H1 (cell line): ENCODE measurements at regions not wholly inside any gene's neighbourhood (a gene's known extent, or its start where the extent isn't known, plus 50 kb on each side); places are given as distances from the start of the nearest gene placed in this dataset.

Experiments
- CTCF ChIA-PET: fragments of 300-600 bp; sonication (Branson Sonifier 250); formaldehyde crosslinking; loops from one replicate; lab custom pipeline; 2021; ENCODE audit not compliant: partially characterized antibody; lab: Charles Lee
- POLR2A ChIA-PET: fragments of 300-600 bp; sonication (Branson Sonifier 250); formaldehyde crosslinking; loops from one replicate; lab custom pipeline; 2021; ENCODE audit warnings: inconsistent platforms; ENCODE audit not compliant: partially characterized antibody; lab: Charles Lee
- DNase-seq, 2 experiments: peaks; one replicate each; pipeline versions ENCODE4 v3.0.0 to v3.0.0-alpha.2; 2010 to 2022; ENCODE audit warnings: low spot score in 2 of 2, low read depth in 1 of 2, mixed read lengths in 1 of 2
- FAIRE-seq: peaks from 2 replicates; lab custom pipeline; 2011; peaks lifted over from hg19 to GRCh38; lab: Jason Lieb, UNC
- H2AFZ ChIP-seq: 2 replicates; pipeline ENCODE4 v1.8.1; 2012; ENCODE audit warnings: low read length, inconsistent platforms
- H2AK5ac ChIP-seq: 2 replicates; pipeline ENCODE4 v1.6.1; 2013; ENCODE audit warnings: low read depth, low read length
- H2BK120ac ChIP-seq: replicated peaks from 2 replicates; pipeline ENCODE3; 2013; ENCODE audit warnings: low read depth, low read length, inconsistent platforms
- H2BK12ac ChIP-seq: 2 replicates; pipeline ENCODE4 v1.6.1; 2013; ENCODE audit warnings: low read depth, low read length
- H2BK15ac ChIP-seq: 2 replicates; pipeline ENCODE4 v1.6.1; 2013; ENCODE audit warnings: low read length
- H2BK20ac ChIP-seq: 2 replicates; pipeline ENCODE4 v1.6.1; 2013; ENCODE audit warnings: low read length
- H2BK5ac ChIP-seq: 2 replicates; pipeline ENCODE4 v1.6.1; 2013; ENCODE audit warnings: low read depth, low read length
- H3K14ac ChIP-seq: 2 replicates; pipeline ENCODE4 v1.6.1; 2013; ENCODE audit warnings: inconsistent platforms; ENCODE audit not compliant: insufficient read length
- H3K18ac ChIP-seq: 2 replicates; pipeline ENCODE4 v1.6.1; 2013; ENCODE audit warnings: low read length; ENCODE audit errors: extremely low read depth
- H3K23ac ChIP-seq: 2 replicates; pipeline ENCODE4 v1.6.1; 2013; ENCODE audit warnings: inconsistent platforms; ENCODE audit not compliant: insufficient read length
- H3K23me2 ChIP-seq: 2 replicates; pipeline ENCODE4 v1.6.1; 2013; ENCODE audit warnings: low read depth, low read length
- H3K27ac ChIP-seq: 2 replicates; pipeline ENCODE4 v1.6.1; 2011; ENCODE audit warnings: low read depth, low read length, inconsistent platforms
- H3K27me3 ChIP-seq, 4 experiments: replicated peaks in 1 of 4; 1 replicate in 1 of 4; 2 replicates in 3 of 4; pipeline versions ENCODE4 v1.6.1 to v1.8.1; 2011 to 2013; ENCODE audit warnings: low read length in 3 of 4, mild to moderate bottlenecking in 3 of 4, inconsistent platforms in 2 of 4, mixed read lengths in 2 of 4, moderate library complexity in 1 of 4; ENCODE audit not compliant: control insufficient read depth in 3 of 4, insufficient read depth in 3 of 4; ENCODE audit errors: extremely low read depth in 1 of 4
- H3K36me3 ChIP-seq, 4 experiments: 2 replicates each; pipeline versions ENCODE4 v1.6.1 to v1.8.1; 2011 to 2013; ENCODE audit warnings: mild to moderate bottlenecking in 4 of 4, low read length in 3 of 4, moderate library complexity in 2 of 4, control low read depth in 1 of 4, inconsistent platforms in 1 of 4; ENCODE audit not compliant: insufficient read depth in 4 of 4, control insufficient read depth in 2 of 4
- H3K4ac ChIP-seq: replicated peaks from 2 replicates; pipeline ENCODE3; 2013; ENCODE audit warnings: low read length, low read depth, mixed read lengths, inconsistent platforms; ENCODE audit not compliant: insufficient read length
- H3K4me1 ChIP-seq, 4 experiments: replicated peaks in 1 of 4; 1 replicate in 1 of 4; 2 replicates in 3 of 4; pipeline versions ENCODE4 v1.6.1 to v1.8.1; 2011 to 2013; ENCODE audit warnings: low read length in 3 of 4, inconsistent platforms in 2 of 4, mixed read lengths in 1 of 4; ENCODE audit not compliant: insufficient read depth in 4 of 4, control insufficient read depth in 3 of 4
- H3K4me2 ChIP-seq, 2 experiments: 2 replicates each; pipeline versions ENCODE4 v1.6.1 to v1.8.1; 2011 to 2013; ENCODE audit warnings: low read depth in 2 of 2, low read length in 2 of 2, control low read depth in 1 of 2, inconsistent platforms in 1 of 2, mild to moderate bottlenecking in 1 of 2; ENCODE audit not compliant: insufficient read depth in 1 of 2
- H3K4me3 ChIP-seq, 4 experiments: fragments of 200-600, 300-600 bp in 1 of 4; sonication (generic), shearing (Covaris generic), sonication (Bioruptor Twin) in 1 of 4; 2 replicates each; pipeline versions ENCODE4 v1.5.1 to v1.8.1; 2011 to 2016; ENCODE audit warnings: low read length in 4 of 4, low read depth in 3 of 4, control low read depth in 2 of 4, inconsistent platforms in 2 of 4, mild to moderate bottlenecking in 2 of 4, mixed read lengths in 1 of 4, moderate library complexity in 1 of 4; ENCODE audit not compliant: insufficient read depth in 2 of 4; ENCODE audit errors: extremely low read depth in 1 of 4
- H3K56ac ChIP-seq: replicated peaks from 2 replicates; pipeline ENCODE3; 2013; ENCODE audit warnings: low read depth, mild to moderate bottlenecking, mixed read lengths, low read length, inconsistent platforms; ENCODE audit not compliant: insufficient read length
- H3K79me1 ChIP-seq: 2 replicates; pipeline ENCODE4 v1.6.1; 2013; ENCODE audit warnings: low read depth, low read length, control low read depth
- H3K79me2 ChIP-seq, 2 experiments: 2 replicates each; pipeline versions ENCODE4 v1.6.1 to v1.8.1; 2012 to 2013; ENCODE audit warnings: low read length in 2 of 2, mild to moderate bottlenecking in 2 of 2, inconsistent platforms in 1 of 2; ENCODE audit not compliant: insufficient read depth in 2 of 2, control insufficient read depth in 1 of 2
- H3K9ac ChIP-seq, 4 experiments: replicated peaks in 1 of 4; 1 replicate in 1 of 4; 2 replicates in 3 of 4; pipeline versions ENCODE4 v1.6.1 to v1.8.1; 2011 to 2013; ENCODE audit warnings: low read depth in 3 of 4, low read length in 3 of 4, control low read depth in 2 of 4, mild to moderate bottlenecking in 2 of 4, moderate library complexity in 2 of 4, inconsistent platforms in 1 of 4; ENCODE audit errors: extremely low read depth in 1 of 4
- H3K9me3 ChIP-seq, 2 experiments: 2 replicates each; pipeline versions ENCODE4 v1.6.1 to v1.8.1; 2012 to 2013; ENCODE audit warnings: mild to moderate bottlenecking in 2 of 2, moderate library complexity in 2 of 2, control low read depth in 1 of 2, inconsistent platforms in 1 of 2, low read depth in 1 of 2, low read length in 1 of 2, mixed read lengths in 1 of 2; ENCODE audit not compliant: insufficient read depth in 2 of 2
- H4K20me1 ChIP-seq, 2 experiments: replicated peaks in 1 of 2; 2 replicates each; pipeline versions ENCODE3 to v1.8.1; 2011 to 2013; ENCODE audit warnings: inconsistent platforms in 2 of 2, low read length in 2 of 2, mild to moderate bottlenecking in 1 of 2; ENCODE audit not compliant: insufficient read depth in 2 of 2, control insufficient read depth in 1 of 2
- H4K5ac ChIP-seq: 2 replicates; pipeline ENCODE4 v1.6.1; 2013; ENCODE audit warnings: low read length, low read depth, mixed read lengths, inconsistent platforms; ENCODE audit not compliant: insufficient read length
- H4K8ac ChIP-seq: 2 replicates; pipeline ENCODE4 v1.8.0; 2013; ENCODE audit warnings: mild to moderate bottlenecking, moderate library complexity, low read length, inconsistent platforms; ENCODE audit not compliant: insufficient read depth; ENCODE audit errors: extremely low read depth
- H4K91ac ChIP-seq: replicated peaks from 2 replicates; pipeline ENCODE3; 2013; ENCODE audit warnings: low read length, mixed read lengths, inconsistent platforms; ENCODE audit not compliant: insufficient read length
- E2F6 ChIP-seq: IDR thresholded peaks from 2 replicates; pipeline ENCODE4 v1.6.1; 2012; ENCODE audit warnings: inconsistent platforms
- EGR1 ChIP-seq: IDR thresholded peaks from 2 replicates; pipeline ENCODE4 v1.6.1; 2011; ENCODE audit warnings: low read depth, low read length, borderline replicate concordance
- FOSL1 ChIP-seq: IDR thresholded peaks from 2 replicates; pipeline ENCODE4 v1.6.1; 2011; ENCODE audit warnings: mild to moderate bottlenecking, low read depth, low read length, moderate library complexity; ENCODE audit not compliant: insufficient read depth
- KDM1A ChIP-seq: fragments of 200-600, 300-600 bp; sonication (generic); IDR thresholded peaks from 2 replicates; pipeline ENCODE4 v1.7.1; 2016; ENCODE audit warnings: mild to moderate bottlenecking, low read length, borderline replicate concordance
- MAFK ChIP-seq: IDR thresholded peaks from 2 replicates; pipeline ENCODE4 v1.6.1; 2012; ENCODE audit warnings: low read depth, mild to moderate bottlenecking, improper control_type of control experiment, low read length
- SAP30 ChIP-seq: fragments of 300-600 bp; sonication (generic); IDR thresholded peaks from 2 replicates; pipeline ENCODE4 v1.7.1; 2012; ENCODE audit warnings: low read length, moderate library complexity, mild to moderate bottlenecking, inconsistent platforms; ENCODE audit not compliant: insufficient read depth, insufficient replicate concordance
- SIN3A ChIP-seq, 2 experiments: IDR thresholded peaks in 1 of 2; conservative IDR thresholded peaks in 1 of 2; 2 replicates each; pipeline ENCODE4 v1.6.1; 2011 to 2012; ENCODE audit warnings: low read length in 2 of 2, improper control_type of control experiment in 1 of 2, low read depth in 1 of 2, mild to moderate bottlenecking in 1 of 2
- SIX5 ChIP-seq: IDR thresholded peaks from 2 replicates; pipeline ENCODE4 v1.6.1; 2011; ENCODE audit warnings: mild to moderate bottlenecking, low read depth, low read length
- SRF ChIP-seq: IDR thresholded peaks from 2 replicates; pipeline ENCODE4 v1.6.1; 2011; ENCODE audit warnings: mild to moderate bottlenecking, low read depth, low read length, moderate library complexity
- TAF7 ChIP-seq: optimal IDR thresholded peaks from 2 replicates; pipeline ENCODE3; 2011; ENCODE audit warnings: low read depth, mild to moderate bottlenecking, inconsistent platforms, low read length, moderate library complexity, borderline replicate concordance
- TCF12 ChIP-seq: IDR thresholded peaks from 2 replicates; pipeline ENCODE4 v1.6.1; 2011; ENCODE audit warnings: low read depth, mild to moderate bottlenecking, low read length
- USF2 ChIP-seq: IDR thresholded peaks from 2 replicates; pipeline ENCODE4 v1.6.1; 2011; ENCODE audit warnings: low read length, improper control_type of control experiment
- WGBS, 2 experiments: shearing (Covaris generic) in 1 of 2; methylation state at CpG; one replicate each; pipeline versions ENCODE4 v1.1.6 to v1.1.7; 2013 to 2015; ENCODE audit warnings: low lambda C conversion rate in 2 of 2, mixed read lengths in 2 of 2, inconsistent platforms in 1 of 2, low coverage in 1 of 2, missing lambda C conversion rate in 1 of 2; ENCODE audit not compliant: insufficient replicate concordance in 2 of 2, insufficient coverage in 1 of 2, insufficient read length in 1 of 2; ENCODE audit errors: extremely low coverage in 1 of 2, missing lambda C conversion rate in 1 of 2; 5-methylcytosine and 5-hydroxymethylcytosine counted together

- no peak overlapping the region for H2BK15ac ChIP-seq
- no peak for DNase-seq
- H3K56ac ChIP-seq: no peak overlapping the region
- no peak overlapping the region for H2BK5ac ChIP-seq
- no peak overlapping the region for H3K4ac ChIP-seq
- H3K79me2 ChIP-seq: no peaks in the 10 kb centered on the region
- H2AK5ac ChIP-seq: no peak overlapping the region
- H3K23ac ChIP-seq: no peak overlapping the region
- H4K20me1 ChIP-seq: no peaks in the 10 kb centered on the region
- H2BK120ac ChIP-seq: no peak overlapping the region
- no peak for TF ChIP-seq E2F6
- no peak for TF ChIP-seq TCF12
- no peak for TF ChIP-seq USF2
- TF ChIP-seq EGR1: no peak
- TF ChIP-seq FOSL1: no peak
- no peak for TF ChIP-seq TAF7
- no peak for TF ChIP-seq SIN3A (conservative IDR thresholded peaks at IDR 0.05 in 1 of 2, IDR thresholded peaks at IDR 0.05 in 1 of 2; ENCODE audit: low read depth in 1 of 2, low read length in 2 of 2)
- no peak for TF ChIP-seq SAP30
- TF ChIP-seq MAFK: no peak
- no peak for TF ChIP-seq SRF
- TF ChIP-seq KDM1A: no peak
- no peak for TF ChIP-seq SIX5
- TF ChIP-seq, all 59 proteins: peak for 0
- Histone ChIP-seq H2BK20ac (no peak overlapping the region), H3K14ac (no peak overlapping the region), H2AFZ (no peak overlapping the region), H3K36me3 (no peaks in the 10 kb centered on the region), H3K4me2 (no peak overlapping the region), H4K8ac (no peak overlapping the region), H4K91ac (no peak overlapping the region), H3K4me3 (no peak overlapping the region), H2BK12ac (no peak overlapping the region), H3K18ac (no peak overlapping the region), H3K9ac (no peak overlapping the region), H3K4me1 (no peaks in the 10 kb centered on the region), H3K9me3 (no peaks in the 10 kb centered on the region), H3K79me1 (no peaks in the 10 kb centered on the region), H3K27me3 (no peaks in the 10 kb centered on the region), H4K5ac (no peak overlapping the region), H3K27ac (no peak overlapping the region), H3K23me2 (no peaks in the 10 kb centered on the region)
- 100% methylated on average over 1 of the region's 1 CpG; no CpG with 5 or more reads in 1 of the 2 experiments for WGBS, 2 experiments
- POLR2A ChIA-PET: no interaction called here
- FAIRE-seq: no peak
- CTCF ChIA-PET: no interaction called here
Measured at GRCh38 chr2:107308835-107309234, 422.9 kb upstream of the ST6GAL2 start.
